A673 (cell line): ENCODE measurements at regions not wholly inside any gene's neighbourhood (a gene's known extent, or its start where the extent isn't known, plus 50 kb on each side); places are given as distances from the start of the nearest gene placed in this dataset.

Source experiments
- BruUV-seq: library from RNA; stranded (reverse); fragments of 400-500 nt; replicated peaks from 2 replicates; lab custom pipeline; 2021; lab: Mats Ljungman, UMichigan
- CTCF ChIA-PET: fragments of 300-600 bp; sonication (Branson Sonifier 250); formaldehyde crosslinking; loops from one replicate; lab custom pipeline; 2022; ENCODE audit warnings: antibody characterized with exemption; lab: Charles Lee
- POLR2A ChIA-PET: fragments of 300-600 bp; sonication (Branson Sonifier 250); formaldehyde crosslinking; loops from one replicate; lab custom pipeline; 2022; ENCODE audit warnings: antibody characterized with exemption; ENCODE audit not compliant: low non-redundant PET; lab: Charles Lee
- DNase-seq: peaks from one replicate; pipeline ENCODE4 v3.0.0-alpha.2; 2015; ENCODE audit warnings: low spot score
- H3K27ac ChIP-seq: fragments of 200-600 bp; sonication (generic); 2 replicates; pipeline ENCODE4 v1.5.1; 2016; ENCODE audit warnings: mixed run types, low read depth, mild to moderate bottlenecking, mixed read lengths, antibody characterized with exemption, low read length; ENCODE audit not compliant: poor library complexity, severe bottlenecking
- H3K27me3 ChIP-seq: fragments of 200-600 bp; sonication (generic); replicated peaks from 2 replicates; pipeline ENCODE4 v1.6.1; 2017; ENCODE audit warnings: mixed run types, low read depth, mild to moderate bottlenecking, mixed read lengths, antibody characterized with exemption, low read length; ENCODE audit not compliant: insufficient read depth, poor library complexity
- H3K36me3 ChIP-seq: fragments of 200-600 bp; sonication (generic); 2 replicates; pipeline ENCODE4 v1.6.1; 2016; ENCODE audit warnings: mixed run types, mild to moderate bottlenecking, mixed read lengths, antibody characterized with exemption, low read length; ENCODE audit not compliant: insufficient read depth, poor library complexity, severe bottlenecking
- H3K4me1 ChIP-seq: fragments of 200-600 bp; sonication (generic); 2 replicates; pipeline ENCODE4 v1.6.1; 2017; ENCODE audit warnings: mixed run types, mild to moderate bottlenecking, mixed read lengths, antibody characterized with exemption, low read length; ENCODE audit not compliant: insufficient read depth, poor library complexity, severe bottlenecking
- H3K4me3 ChIP-seq: fragments of 200-600 bp; sonication (generic); 2 replicates; pipeline ENCODE4 v1.5.1; 2016; ENCODE audit warnings: low read depth, mixed run types, mild to moderate bottlenecking, mixed read lengths, low read length; ENCODE audit not compliant: poor library complexity, severe bottlenecking
- H3K9me3 ChIP-seq: fragments of 200-600 bp; sonication (generic); 2 replicates; pipeline ENCODE4 v1.6.1; 2016; ENCODE audit warnings: mixed run types, low read depth, mild to moderate bottlenecking, mixed read lengths, antibody characterized with exemption, low read length; ENCODE audit not compliant: poor library complexity, severe bottlenecking
- EZH2 ChIP-seq: fragments of 200-600 bp; sonication (generic); IDR thresholded peaks from 2 replicates; pipeline ENCODE4 v1.6.1; 2017; ENCODE audit warnings: borderline replicate concordance, low read depth, mild to moderate bottlenecking, mixed read lengths, antibody characterized with exemption, low read length; ENCODE audit not compliant: poor library complexity, severe bottlenecking
- intact Hi-C: fragments of 100-400 bp; cut with micrococcal nuclease; formaldehyde crosslinking; loops from one replicate; pipeline ENCODE4 v1.10.0; 2022; ENCODE audit not compliant: unreplicated experiment
- TF ChIP-seq, protein P1 (sequence below): fragments of 300-800, 200-600 bp; sonication (generic); conservative IDR thresholded peaks from 2 replicates; pipeline ENCODE4 v1.5.1; 2017; ENCODE audit warnings: low read depth, mild to moderate bottlenecking, antibody characterized with exemption, low read length, moderate library complexity, mixed read lengths

DNA sequence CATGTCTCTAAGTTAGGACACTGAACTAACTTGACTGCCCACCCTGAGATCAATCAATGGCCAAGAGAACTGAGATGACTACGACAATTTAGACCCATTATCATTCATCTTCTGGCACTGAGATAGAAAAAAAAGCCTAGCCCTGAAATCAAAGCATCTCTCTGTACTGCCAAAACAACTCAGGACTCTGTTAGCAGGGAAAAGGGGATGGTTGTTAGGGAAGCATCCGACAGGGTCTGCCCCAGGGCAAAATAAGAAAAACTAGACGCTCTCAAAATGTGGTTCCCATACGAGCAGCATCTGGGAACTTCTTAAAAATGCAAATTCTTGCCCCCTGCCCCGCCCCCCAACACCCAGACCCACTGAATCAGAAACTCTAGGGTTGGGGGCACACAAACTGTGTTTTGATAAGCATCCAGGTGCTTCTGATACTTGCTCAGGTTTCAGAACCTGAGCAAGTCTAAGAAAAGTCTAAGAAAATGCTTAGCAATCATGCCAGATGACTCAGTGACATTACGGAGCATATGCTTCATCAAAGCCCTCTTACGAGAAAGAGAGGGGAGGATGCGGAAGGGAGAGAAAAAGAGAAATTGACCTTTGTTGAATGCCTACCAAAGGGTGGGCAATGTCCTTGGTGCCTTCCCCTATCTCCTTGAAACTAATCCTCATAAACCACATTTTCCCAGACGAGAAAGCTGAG, 172.8 kb upstream of the HES1 start:
- CTCF ChIA-PET, result no interaction called here

DNA sequence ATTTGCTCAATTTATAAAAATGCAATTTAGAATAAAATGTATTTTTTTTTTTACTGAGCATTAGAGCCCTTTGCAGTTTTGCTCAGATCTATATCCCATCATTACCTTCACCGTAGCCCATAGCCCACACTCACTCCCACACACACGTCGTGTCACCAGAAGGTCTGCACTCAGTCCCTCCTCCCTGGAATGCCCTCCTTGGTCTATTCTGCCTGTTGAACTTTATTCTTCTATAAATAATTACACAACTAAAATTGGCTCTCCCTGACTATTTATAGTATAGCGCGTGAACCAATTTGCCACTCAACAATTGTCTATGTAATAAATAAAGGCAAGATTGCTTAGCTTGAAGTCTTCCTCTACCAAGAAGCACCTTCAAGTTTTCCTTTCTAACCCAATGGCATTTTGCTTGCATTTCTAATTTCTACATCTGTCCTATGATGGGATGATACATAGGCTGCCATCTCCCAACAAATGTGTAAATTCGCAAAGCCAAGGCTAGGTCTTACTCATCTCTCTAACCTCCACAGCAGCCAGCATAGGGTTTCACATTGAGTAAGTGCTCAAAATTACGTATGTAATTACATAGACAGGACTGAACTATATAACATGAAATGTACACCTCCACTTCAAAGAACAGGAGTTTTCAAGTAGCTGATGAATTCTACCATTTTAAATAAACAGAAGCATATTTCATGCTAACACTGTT, 172.0 kb upstream of the HES1 start:
- intact Hi-C loops, result no loop called here
- TF ChIP-seq, protein P1, sequence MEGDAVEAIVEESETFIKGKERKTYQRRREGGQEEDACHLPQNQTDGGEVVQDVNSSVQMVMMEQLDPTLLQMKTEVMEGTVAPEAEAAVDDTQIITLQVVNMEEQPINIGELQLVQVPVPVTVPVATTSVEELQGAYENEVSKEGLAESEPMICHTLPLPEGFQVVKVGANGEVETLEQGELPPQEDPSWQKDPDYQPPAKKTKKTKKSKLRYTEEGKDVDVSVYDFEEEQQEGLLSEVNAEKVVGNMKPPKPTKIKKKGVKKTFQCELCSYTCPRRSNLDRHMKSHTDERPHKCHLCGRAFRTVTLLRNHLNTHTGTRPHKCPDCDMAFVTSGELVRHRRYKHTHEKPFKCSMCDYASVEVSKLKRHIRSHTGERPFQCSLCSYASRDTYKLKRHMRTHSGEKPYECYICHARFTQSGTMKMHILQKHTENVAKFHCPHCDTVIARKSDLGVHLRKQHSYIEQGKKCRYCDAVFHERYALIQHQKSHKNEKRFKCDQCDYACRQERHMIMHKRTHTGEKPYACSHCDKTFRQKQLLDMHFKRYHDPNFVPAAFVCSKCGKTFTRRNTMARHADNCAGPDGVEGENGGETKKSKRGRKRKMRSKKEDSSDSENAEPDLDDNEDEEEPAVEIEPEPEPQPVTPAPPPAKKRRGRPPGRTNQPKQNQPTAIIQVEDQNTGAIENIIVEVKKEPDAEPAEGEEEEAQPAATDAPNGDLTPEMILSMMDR, result no peak
- TF ChIP-seq EZH2, result no peak
- H3K36me3 ChIP-seq, result no peaks in the 10 kb centered on the region
- CTCF ChIA-PET, result no interaction called here
- no peak overlapping the region for H3K27ac ChIP-seq
- H3K4me1 ChIP-seq, result peaks cover 20% of the 10 kb centered on the region
- no TSS peak for BruUV-seq
- H3K27me3 ChIP-seq, result no peaks in the 10 kb centered on the region
- no peak for DNase-seq
- POLR2A ChIA-PET, result no interaction called here
- no peaks in the 10 kb centered on the region for H3K9me3 ChIP-seq
- no peak overlapping the region for H3K4me3 ChIP-seq

More for the DNA sequence above, 172.8 kb upstream of the HES1 start:
- H3K4me1 ChIP-seq, result peaks cover 21% of the 10 kb centered on the region
- DNase-seq, result no peak
- no peak for TF ChIP-seq EZH2
- TF ChIP-seq, protein P1, result no peak
- intact Hi-C loops, result no loop called here
- H3K27ac ChIP-seq, result no peak overlapping the region
- H3K27me3 ChIP-seq, result no peaks in the 10 kb centered on the region
- H3K36me3 ChIP-seq, result no peaks in the 10 kb centered on the region
- POLR2A ChIA-PET, result no interaction called here
- H3K4me3 ChIP-seq, result no peak overlapping the region
- no peaks in the 10 kb centered on the region for H3K9me3 ChIP-seq
- BruUV-seq, result no TSS peak

DNA sequence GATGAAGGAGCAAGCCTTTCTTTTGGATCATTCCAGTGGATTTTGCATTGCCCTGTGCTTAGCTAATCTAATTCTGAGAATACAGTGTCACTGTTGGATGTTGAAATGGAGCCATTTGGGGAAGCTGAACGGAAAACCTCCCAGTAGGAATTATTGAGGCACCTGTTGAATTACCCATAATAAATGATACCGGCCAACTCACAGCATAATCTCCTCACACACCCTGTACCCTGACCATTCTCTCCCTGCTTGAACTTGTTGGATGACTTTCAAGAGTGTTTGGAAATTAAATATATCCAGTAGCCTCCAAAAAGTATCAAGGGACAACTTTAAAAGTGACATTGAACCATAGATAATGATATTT, 171.4 kb upstream of the HES1 start:
- H3K27ac ChIP-seq, result no peak overlapping the region
- intact Hi-C loops, result no loop called here
- no peak overlapping the region for H3K4me3 ChIP-seq
- no peak for DNase-seq
- POLR2A ChIA-PET, result no interaction called here
- no peaks in the 10 kb centered on the region for H3K27me3 ChIP-seq
- CTCF ChIA-PET, result no interaction called here
- TF ChIP-seq, protein P1, result no peak
- TF ChIP-seq EZH2, result no peak
- no peaks in the 10 kb centered on the region for H3K9me3 ChIP-seq
- peaks cover 20% of the 10 kb centered on the region for H3K4me1 ChIP-seq
- no TSS peak for BruUV-seq
- no peaks in the 10 kb centered on the region for H3K36me3 ChIP-seq
